CD8-positive, alpha-beta memory T cell (primary cell): ENCODE measurements at regions not wholly inside any gene's neighbourhood (a gene's known extent, or its start where the extent isn't known, plus 50 kb on each side); places are given as distances from the start of the nearest gene placed in this dataset.

Experiments used
- CTCF ChIA-PET: fragments of 350-600 bp; sonication (Branson Sonifier 250); formaldehyde crosslinking; loops from one replicate; lab custom pipeline; 2021; ENCODE audit warnings: antibody characterized with exemption; lab: Charles Lee
- POLR2A ChIA-PET: fragments of 350-600 bp; sonication (Branson Sonifier 250); formaldehyde crosslinking; loops from one replicate; lab custom pipeline; 2021; ENCODE audit warnings: antibody characterized with exemption; lab: Charles Lee
- DNase-seq, 5 donors: peaks; one replicate each; pipeline versions ENCODE4 v3.0.0 to v3.0.0-alpha.2; 2020 to 2022; ENCODE audit warnings: mixed read lengths in 1 of 5
- H3K27ac ChIP-seq: one replicate; pipeline ENCODE4 v1.7.0; 2013; ENCODE audit warnings: low read depth, mild to moderate bottlenecking, low read length, moderate library complexity
- H3K27me3 ChIP-seq: 2 replicates; pipeline ENCODE4 v1.7.0; 2013; ENCODE audit warnings: low read length, mild to moderate bottlenecking; ENCODE audit not compliant: insufficient read depth, poor library complexity, severe bottlenecking
- H3K36me3 ChIP-seq: 2 replicates; pipeline ENCODE4 v1.7.0; 2013; ENCODE audit warnings: mild to moderate bottlenecking, low read length, moderate library complexity; ENCODE audit not compliant: insufficient read depth
- H3K4me1 ChIP-seq: 2 replicates; pipeline ENCODE4 v1.7.0; 2013; ENCODE audit warnings: mild to moderate bottlenecking, low read length, moderate library complexity; ENCODE audit not compliant: insufficient read depth
- H3K4me3 ChIP-seq: 2 replicates; pipeline ENCODE4 v1.7.0; 2013; ENCODE audit warnings: mild to moderate bottlenecking, low read length
- H3K9me3 ChIP-seq: 2 replicates; pipeline ENCODE4 v1.7.0; 2013; ENCODE audit warnings: mild to moderate bottlenecking, low read length
- H3K27ac Mint-ChIP-seq, 8 donors: one replicate each; pipeline ENCODE4 v1.8.0; 2020 to 2021; ENCODE audit warnings: mixed read lengths in 8 of 8, mild to moderate bottlenecking in 6 of 8, inconsistent platforms in 3 of 8, moderate library complexity in 3 of 8
- H3K27me3 Mint-ChIP-seq, 2 donors: one replicate each; pipeline ENCODE4 v1.8.0; 2020 to 2021; ENCODE audit warnings: mixed read lengths in 2 of 2, mild to moderate bottlenecking in 1 of 2, moderate library complexity in 1 of 2
- H3K36me3 Mint-ChIP-seq, 3 donors: one replicate each; pipeline ENCODE4 v1.8.0; 2020 to 2021; ENCODE audit warnings: mixed read lengths in 3 of 3, inconsistent platforms in 1 of 3, mild to moderate bottlenecking in 1 of 3
- H3K4me1 Mint-ChIP-seq, 3 donors: one replicate each; pipeline ENCODE4 v1.8.0; 2020 to 2021; ENCODE audit warnings: mixed read lengths in 3 of 3, inconsistent platforms in 1 of 3, mild to moderate bottlenecking in 1 of 3
- H3K4me3 Mint-ChIP-seq, 7 donors: one replicate each; pipeline ENCODE4 v1.8.0; 2020 to 2021; ENCODE audit warnings: mixed read lengths in 7 of 7, mild to moderate bottlenecking in 6 of 7, moderate library complexity in 4 of 7, inconsistent platforms in 2 of 7
- H3K9me3 Mint-ChIP-seq, 5 donors: one replicate each; pipeline ENCODE4 v1.8.0; 2020 to 2022; ENCODE audit warnings: mixed read lengths in 5 of 5, mild to moderate bottlenecking in 3 of 5, moderate library complexity in 2 of 5, inconsistent platforms in 1 of 5

DNA sequence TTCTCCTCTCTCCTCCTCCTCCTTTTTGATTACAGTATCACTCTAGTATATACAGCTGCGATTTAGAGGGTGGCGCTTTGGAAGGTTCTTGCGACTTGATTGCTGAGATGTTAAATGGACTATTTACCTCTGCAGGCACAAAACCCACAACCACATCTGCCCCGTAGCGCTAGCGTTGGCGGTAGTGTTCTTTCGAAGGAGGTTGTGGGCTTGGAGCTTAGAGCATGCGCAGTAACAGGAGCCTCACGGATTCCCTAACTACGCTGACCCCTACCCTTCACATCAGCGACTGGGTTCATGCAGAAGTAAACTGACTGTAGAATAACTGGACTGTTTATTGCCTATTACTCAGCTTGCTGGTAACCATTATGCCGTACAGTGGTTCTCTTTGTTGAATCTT is 58.0 kb downstream of the CGGBP1 start:
- peak overlapping the region; percentile 4 for H3K4me3 ChIP-seq
- DNase-seq: no peak
- H3K4me1 Mint-ChIP-seq: peaks cover 17 to 37% (median 26%) of the 10 kb centered on the region in 3 donors

DNA sequence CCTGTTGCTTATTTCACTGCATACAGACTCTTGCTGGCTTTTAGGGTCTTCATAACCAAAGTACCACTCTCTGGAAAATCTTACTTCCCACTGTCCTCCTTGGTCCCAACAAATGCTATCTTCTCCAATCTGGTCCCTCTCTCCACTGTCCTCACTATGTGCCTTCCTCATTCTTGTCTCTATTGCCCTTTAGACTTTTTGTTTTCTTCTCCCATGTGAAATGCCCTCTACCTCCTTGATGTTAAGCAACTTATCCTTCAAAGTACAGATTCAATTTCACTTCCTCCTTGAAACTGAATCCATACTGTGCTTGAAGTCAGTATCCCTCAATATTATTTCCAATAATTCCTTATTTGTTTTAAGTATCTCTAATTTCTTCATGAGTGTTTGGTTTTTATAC is 60.8 kb downstream of the CGGBP1 start:
- Mint-ChIP-seq H3K36me3 (no peaks in the 10 kb centered on the region), H3K9me3 (no peaks in the 10 kb centered on the region), H3K27me3 (peaks cover 7 to 14% of the 10 kb centered on the region in 2 donors), H3K27ac (no peak overlapping the region), H3K4me3 (no peak overlapping the region), H3K4me1 (peaks cover 12 to 28% (median 17%) of the 10 kb centered on the region in 3 donors)
- H3K4me1 ChIP-seq: peaks cover 9% of the 10 kb centered on the region
- no peak for DNase-seq
- H3K9me3 ChIP-seq: no peaks in the 10 kb centered on the region
- H3K36me3 ChIP-seq: no peaks in the 10 kb centered on the region
- no peaks in the 10 kb centered on the region for H3K27me3 ChIP-seq
- no peak overlapping the region for H3K27ac ChIP-seq
- POLR2A ChIA-PET: no interaction called here
- CTCF ChIA-PET: no interaction called here
- no peak overlapping the region for H3K4me3 ChIP-seq

More for the DNA sequence above, 58.0 kb downstream of the CGGBP1 start:
- H3K9me3 ChIP-seq: no peaks in the 10 kb centered on the region
- H3K36me3 ChIP-seq: no peaks in the 10 kb centered on the region
- no peak overlapping the region for H3K27ac ChIP-seq
- ChIA-PET POLR2A (no interaction called here), CTCF (interaction anchor here (1.7 kb wide), 1 partner anchor 650 kb away, joined by 6 read pairs; no protein-coding TSS in a partner anchor)
- peaks cover 9% of the 10 kb centered on the region for H3K4me1 ChIP-seq
- H3K4me3 Mint-ChIP-seq: peak overlapping the region in 5 of 7 donors; percentile 13 to 67 (median 36)
- H3K9me3 Mint-ChIP-seq: no peaks in the 10 kb centered on the region
- H3K36me3 Mint-ChIP-seq: no peaks in the 10 kb centered on the region
- no peaks in the 10 kb centered on the region for H3K27me3 ChIP-seq
- no peak overlapping the region for H3K27ac Mint-ChIP-seq
- H3K27me3 Mint-ChIP-seq: peaks cover 2 to 14% of the 10 kb centered on the region in 2 donors

- peaks cover 12 to 28% (median 17%) of the 10 kb centered on the region in 3 donors for H3K4me1 Mint-ChIP-seq
- ChIA-PET CTCF (no interaction called here), POLR2A (no interaction called here)
- DNase-seq: peak in 1 of 5 donors; percentile 62
- H3K4me3 Mint-ChIP-seq: peak overlapping the region in 6 of 7 donors; percentile 9 to 75 (median 44)
- H3K9me3 Mint-ChIP-seq: no peaks in the 10 kb centered on the region
- H3K27ac ChIP-seq: no peak overlapping the region
- H3K36me3 Mint-ChIP-seq: no peaks in the 10 kb centered on the region
- H3K4me1 ChIP-seq: peaks cover 9% of the 10 kb centered on the region
- H3K27ac Mint-ChIP-seq: peak overlapping the region in 3 of 8 donors; percentile 19 to 52 (median 37)
- no peaks in the 10 kb centered on the region for H3K36me3 ChIP-seq
- no peak overlapping the region for H3K4me3 ChIP-seq
- no peaks in the 10 kb centered on the region for H3K9me3 ChIP-seq
- H3K27me3 ChIP-seq: no peaks in the 10 kb centered on the region
- peaks cover 7 to 14% of the 10 kb centered on the region in 2 donors for H3K27me3 Mint-ChIP-seq
Measured at GRCh38 chr3:87997298-87997697, 61.5 kb downstream of the CGGBP1 start.

GRCh38 chr3:87996882-87997281 is 61.9 kb downstream of the CGGBP1 start:
- ChIA-PET CTCF (no interaction called here), POLR2A (no interaction called here)
- H3K36me3 ChIP-seq: no peaks in the 10 kb centered on the region
- peaks cover 12 to 28% (median 17%) of the 10 kb centered on the region in 3 donors for H3K4me1 Mint-ChIP-seq
- H3K27me3 Mint-ChIP-seq: peaks cover 7 to 14% of the 10 kb centered on the region in 2 donors
- H3K4me1 ChIP-seq: peaks cover 9% of the 10 kb centered on the region
- H3K4me3 ChIP-seq: no peak overlapping the region
- no peaks in the 10 kb centered on the region for H3K27me3 ChIP-seq
- H3K27ac ChIP-seq: no peak overlapping the region
- no peaks in the 10 kb centered on the region for H3K36me3 Mint-ChIP-seq
- H3K27ac Mint-ChIP-seq: peak overlapping the region in 1 of 8 donors; percentile 51
- no peaks in the 10 kb centered on the region for H3K9me3 Mint-ChIP-seq
- no peaks in the 10 kb centered on the region for H3K9me3 ChIP-seq
- no peak for DNase-seq
- peak overlapping the region in 5 of 7 donors; percentile 9 to 75 (median 46) for H3K4me3 Mint-ChIP-seq

DNA sequence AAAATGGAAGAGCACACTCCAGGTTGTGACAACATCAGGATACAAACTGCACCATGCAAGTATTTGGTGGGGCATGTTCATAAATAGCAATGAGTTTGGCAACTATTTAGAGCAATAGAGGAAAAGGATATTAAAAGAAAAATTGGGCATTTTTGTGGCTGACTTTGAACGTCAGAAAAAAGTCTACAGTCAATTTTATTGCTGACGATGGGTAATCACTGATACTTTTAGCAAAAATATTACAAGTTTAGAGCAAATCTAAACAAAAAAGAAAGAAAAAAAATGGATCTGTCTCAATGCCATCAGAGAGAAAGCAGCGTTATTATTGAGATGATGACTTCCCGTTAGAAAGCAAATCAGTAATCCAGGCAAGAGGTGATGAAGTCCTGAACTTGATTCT is 65.2 kb downstream of the CGGBP1 start:
- H3K36me3 ChIP-seq: no peaks in the 10 kb centered on the region
- H3K4me3 ChIP-seq: no peak overlapping the region
- Mint-ChIP-seq H3K36me3 (no peaks in the 10 kb centered on the region), H3K4me1 (peaks cover 12 to 16% (median 13%) of the 10 kb centered on the region in 3 donors), H3K4me3 (no peak overlapping the region), H3K27ac (no peak overlapping the region), H3K27me3 (peaks cover 3 to 4% of the 10 kb centered on the region in 2 donors), H3K9me3 (no peaks in the 10 kb centered on the region)
- no peak overlapping the region for H3K27ac ChIP-seq
- ChIA-PET POLR2A (no interaction called here), CTCF (no interaction called here)
- no peaks in the 10 kb centered on the region for H3K9me3 ChIP-seq
- H3K4me1 ChIP-seq: peaks cover 9% of the 10 kb centered on the region
- DNase-seq: no peak
- H3K27me3 ChIP-seq: no peaks in the 10 kb centered on the region

DNA sequence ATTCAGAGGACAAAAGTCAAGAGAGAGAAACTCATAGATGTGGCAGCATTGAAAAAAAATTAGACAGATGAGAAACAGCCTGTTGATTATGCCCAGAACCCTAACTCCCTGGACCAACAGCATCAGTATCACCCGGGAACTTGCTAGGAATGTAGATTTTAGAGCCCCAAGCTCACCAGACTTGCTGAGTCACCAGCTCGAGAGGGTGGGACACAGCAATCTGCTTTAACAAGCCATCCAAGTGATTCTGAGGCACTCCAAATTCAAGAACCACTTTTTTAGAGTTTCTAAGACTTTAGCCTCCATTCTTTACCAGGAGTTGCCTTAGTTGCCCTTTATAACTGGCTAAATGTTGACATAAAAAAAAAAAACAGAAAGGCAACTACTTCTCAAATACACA is 70.9 kb downstream of the CGGBP1 start:
- Histone ChIP-seq H3K4me3 (no peak overlapping the region), H3K9me3 (no peaks in the 10 kb centered on the region), H3K27me3 (no peaks in the 10 kb centered on the region), H3K36me3 (no peaks in the 10 kb centered on the region), H3K27ac (no peak overlapping the region), H3K4me1 (no peaks in the 10 kb centered on the region)
- CTCF ChIA-PET: no interaction called here
- H3K36me3 Mint-ChIP-seq: no peaks in the 10 kb centered on the region
- no peaks in the 10 kb centered on the region for H3K4me1 Mint-ChIP-seq
- H3K9me3 Mint-ChIP-seq: no peaks in the 10 kb centered on the region
- H3K4me3 Mint-ChIP-seq: no peak overlapping the region
- no peak for DNase-seq
- no peak overlapping the region for H3K27ac Mint-ChIP-seq
- POLR2A ChIA-PET: no interaction called here
- H3K27me3 Mint-ChIP-seq: peaks cover 0 to 3% of the 10 kb centered on the region in 2 donors

- no peak overlapping the region for H3K27ac Mint-ChIP-seq
- no peaks in the 10 kb centered on the region for H3K36me3 ChIP-seq
- no peaks in the 10 kb centered on the region for H3K9me3 Mint-ChIP-seq
- POLR2A ChIA-PET: no interaction called here
- H3K27me3 Mint-ChIP-seq: peaks cover 0 to 6% of the 10 kb centered on the region in 2 donors
- H3K27ac ChIP-seq: no peak overlapping the region
- H3K4me3 ChIP-seq: no peak overlapping the region
- CTCF ChIA-PET: no interaction called here
- no peaks in the 10 kb centered on the region for H3K4me1 Mint-ChIP-seq
- DNase-seq: no peak
- no peaks in the 10 kb centered on the region for H3K27me3 ChIP-seq
- H3K4me3 Mint-ChIP-seq: no peak overlapping the region
- no peaks in the 10 kb centered on the region for H3K9me3 ChIP-seq
- no peaks in the 10 kb centered on the region for H3K36me3 Mint-ChIP-seq
- no peaks in the 10 kb centered on the region for H3K4me1 ChIP-seq
Measured at GRCh38 chr3:87982421-87982820, 76.4 kb downstream of the CGGBP1 start.

- no peak overlapping the region for H3K4me3 Mint-ChIP-seq
- Histone ChIP-seq H3K27me3 (no peaks in the 10 kb centered on the region), H3K36me3 (no peaks in the 10 kb centered on the region), H3K27ac (no peak overlapping the region), H3K4me1 (no peaks in the 10 kb centered on the region), H3K9me3 (no peaks in the 10 kb centered on the region), H3K4me3 (no peak overlapping the region)
- H3K27me3 Mint-ChIP-seq: peaks cover 2 to 5% of the 10 kb centered on the region in 2 donors
- CTCF ChIA-PET: no interaction called here
- no peaks in the 10 kb centered on the region for H3K9me3 Mint-ChIP-seq
- DNase-seq: no peak
- H3K36me3 Mint-ChIP-seq: no peaks in the 10 kb centered on the region
- H3K4me1 Mint-ChIP-seq: no peaks in the 10 kb centered on the region
- H3K27ac Mint-ChIP-seq: no peak overlapping the region
- POLR2A ChIA-PET: no interaction called here
Measured at GRCh38 chr3:87979527-87979926, 79.3 kb downstream of the CGGBP1 start.
